Astrocyte (in vitro differentiated cells and primary cell): ENCODE measurements at regions not wholly inside any gene's neighbourhood (a gene's known extent, or its start where the extent isn't known, plus 50 kb on each side); places are given as distances from the start of the nearest gene placed in this dataset.

Source experiments
- DNase-seq: peaks from one replicate; pipeline ENCODE4 v3.0.0-alpha.2; 2010; ENCODE audit warnings: low read depth
- FAIRE-seq: peaks from 2 replicates; lab custom pipeline; 2011; peaks lifted over from hg19 to GRCh38; lab: Jason Lieb, UNC
- H2AFZ ChIP-seq: 2 replicates; pipeline ENCODE4 v1.6.0; 2012; ENCODE audit warnings: low read depth, low read length, inconsistent platforms
- H3K27ac ChIP-seq: 2 replicates; pipeline ENCODE4 v1.5.1; 2011; ENCODE audit warnings: low read depth, low read length, inconsistent platforms
- H3K27me3 ChIP-seq: 2 replicates; pipeline ENCODE4 v1.6.0; 2011; ENCODE audit warnings: low read length, inconsistent platforms; ENCODE audit not compliant: insufficient read depth
- H3K36me3 ChIP-seq: 2 replicates; pipeline ENCODE4 v1.5.1; 2011; ENCODE audit warnings: low read length, inconsistent platforms; ENCODE audit not compliant: insufficient read depth
- H3K4me1 ChIP-seq: 2 replicates; pipeline ENCODE4 v1.5.1; 2011; ENCODE audit warnings: low read length, inconsistent platforms; ENCODE audit not compliant: insufficient read depth
- H3K4me2 ChIP-seq: 2 replicates; pipeline ENCODE4 v1.6.0; 2012; ENCODE audit warnings: low read length, inconsistent platforms
- H3K4me3 ChIP-seq: 2 replicates; pipeline ENCODE4 v1.5.1; 2011; ENCODE audit warnings: low read depth, mild to moderate bottlenecking, low read length, inconsistent platforms; ENCODE audit not compliant: insufficient read depth
- H3K79me2 ChIP-seq: 2 replicates; pipeline ENCODE4 v1.6.0; 2012; ENCODE audit warnings: mild to moderate bottlenecking, low read length, inconsistent platforms; ENCODE audit not compliant: insufficient read depth
- H3K9ac ChIP-seq: 2 replicates; pipeline ENCODE4 v1.6.0; 2012; ENCODE audit warnings: mild to moderate bottlenecking, low read length, inconsistent platforms
- H3K9me3 ChIP-seq: 2 replicates; pipeline ENCODE4 v1.5.1; 2012; ENCODE audit warnings: low read depth, mild to moderate bottlenecking, low read length, inconsistent platforms; ENCODE audit not compliant: insufficient read depth
- H4K20me1 ChIP-seq: 2 replicates; pipeline ENCODE4 v1.6.0; 2012; ENCODE audit warnings: low read length, inconsistent platforms; ENCODE audit not compliant: insufficient read depth
- H3K27ac Mint-ChIP-seq: one replicate; pipeline ENCODE4 v1.8.0; 2021; ENCODE audit warnings: mild to moderate bottlenecking, mixed read lengths; ENCODE audit not compliant: unreplicated experiment
- H3K27me3 Mint-ChIP-seq: one replicate; pipeline ENCODE4 v1.8.0; 2021; ENCODE audit warnings: low read depth, mixed read lengths; ENCODE audit not compliant: unreplicated experiment
- H3K36me3 Mint-ChIP-seq: one replicate; pipeline ENCODE4 v1.8.0; 2021; ENCODE audit warnings: low read depth, mixed read lengths; ENCODE audit not compliant: unreplicated experiment
- H3K4me1 Mint-ChIP-seq: one replicate; pipeline ENCODE4 v1.8.0; 2021; ENCODE audit warnings: low read depth, mixed read lengths; ENCODE audit not compliant: unreplicated experiment
- H3K4me3 Mint-ChIP-seq: one replicate; pipeline ENCODE4 v1.8.0; 2021; ENCODE audit warnings: mild to moderate bottlenecking, moderate library complexity, mixed read lengths; ENCODE audit not compliant: unreplicated experiment
- H3K9me3 Mint-ChIP-seq: one replicate; pipeline ENCODE4 v1.8.0; 2021; ENCODE audit warnings: mild to moderate bottlenecking, mixed read lengths; ENCODE audit not compliant: unreplicated experiment
- CTCF ChIP-seq: IDR thresholded peaks from 2 replicates; pipeline ENCODE4 v1.5.1; 2011; ENCODE audit warnings: low read depth, mild to moderate bottlenecking, inconsistent platforms, low read length, moderate library complexity; ENCODE audit not compliant: insufficient read depth
- EZH2 ChIP-seq: IDR thresholded peaks from 2 replicates; pipeline ENCODE4 v1.6.1; 2012; ENCODE audit warnings: mild to moderate bottlenecking, low read length, inconsistent platforms; ENCODE audit not compliant: insufficient read depth

DNA sequence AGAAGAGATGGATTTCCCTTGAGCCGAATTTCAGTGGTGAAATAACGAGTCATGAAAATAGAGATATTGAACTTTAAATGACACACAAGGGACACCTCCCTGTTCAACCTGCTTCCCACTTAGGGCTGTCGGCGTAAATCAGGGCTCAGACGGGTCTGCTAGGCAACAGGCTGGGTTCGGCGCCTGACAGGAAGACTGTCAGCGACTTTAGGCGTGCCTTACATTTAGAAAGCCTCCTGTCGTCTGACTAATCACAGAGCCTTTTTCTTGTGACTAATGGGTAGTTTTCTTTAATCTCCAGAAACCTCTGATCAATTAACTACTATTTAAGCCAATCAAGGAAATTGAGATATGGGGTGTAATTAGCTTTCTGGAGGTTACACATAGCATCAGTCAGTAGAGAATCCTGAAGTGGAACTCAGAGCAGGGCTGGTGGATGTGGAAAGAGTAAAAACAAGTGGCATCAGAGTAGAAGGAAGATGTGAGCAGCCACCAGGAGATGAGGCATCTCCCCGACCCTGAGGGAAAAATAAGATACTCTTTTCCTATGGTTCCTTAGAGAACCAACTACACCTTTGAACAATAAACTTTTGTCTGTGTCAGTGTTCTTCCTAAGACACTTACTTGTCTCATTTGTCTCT is 86.2 kb upstream of the HS3ST1 start:
- no peak overlapping the region for H2AFZ ChIP-seq
- H3K4me2 ChIP-seq, result no peak overlapping the region
- no peaks in the 10 kb centered on the region for H4K20me1 ChIP-seq
- H3K4me1 ChIP-seq, result no peaks in the 10 kb centered on the region
- FAIRE-seq (no peak), DNase-seq (no peak)
- Mint-ChIP-seq H3K27me3 (no peaks in the 10 kb centered on the region), H3K9me3 (no peaks in the 10 kb centered on the region), H3K27ac (no peak overlapping the region), H3K4me1 (peaks cover 3% of the 10 kb centered on the region), H3K36me3 (no peaks in the 10 kb centered on the region), H3K4me3 (no peak overlapping the region)
- no peak overlapping the region for H3K9ac ChIP-seq
- no peaks in the 10 kb centered on the region for H3K9me3 ChIP-seq
- H3K27me3 ChIP-seq, result no peaks in the 10 kb centered on the region
- TF ChIP-seq EZH2, result no peak
- TF ChIP-seq CTCF, result no peak
- no peak overlapping the region for H3K4me3 ChIP-seq
- no peaks in the 10 kb centered on the region for H3K79me2 ChIP-seq
- H3K36me3 ChIP-seq, result no peaks in the 10 kb centered on the region
- H3K27ac ChIP-seq, result no peak overlapping the region

GRCh38 chr4:11514003-11514402 is 85.3 kb upstream of the HS3ST1 start:
- Histone ChIP-seq H3K79me2 (no peaks in the 10 kb centered on the region), H3K4me2 (no peak overlapping the region), H3K4me1 (no peaks in the 10 kb centered on the region), H4K20me1 (no peaks in the 10 kb centered on the region), H3K27ac (no peak overlapping the region), H3K36me3 (no peaks in the 10 kb centered on the region), H3K9ac (no peak overlapping the region), H2AFZ (no peak overlapping the region), H3K27me3 (no peaks in the 10 kb centered on the region), H3K4me3 (no peak overlapping the region), H3K9me3 (no peaks in the 10 kb centered on the region)
- DNase-seq (no peak), FAIRE-seq (no peak)
- no peak for TF ChIP-seq EZH2
- TF ChIP-seq CTCF, result no peak
- no peak overlapping the region for H3K27ac Mint-ChIP-seq
- no peak overlapping the region for H3K4me3 Mint-ChIP-seq
- no peaks in the 10 kb centered on the region for H3K9me3 Mint-ChIP-seq
- no peaks in the 10 kb centered on the region for H3K36me3 Mint-ChIP-seq
- peaks cover 3% of the 10 kb centered on the region for H3K4me1 Mint-ChIP-seq
- no peaks in the 10 kb centered on the region for H3K27me3 Mint-ChIP-seq

GRCh38 chr4:11512871-11513270 is 84.2 kb upstream of the HS3ST1 start:
- Histone ChIP-seq H3K27me3 (no peaks in the 10 kb centered on the region), H2AFZ (no peak overlapping the region), H3K4me1 (no peaks in the 10 kb centered on the region), H3K9me3 (no peaks in the 10 kb centered on the region), H3K4me2 (no peak overlapping the region), H3K36me3 (no peaks in the 10 kb centered on the region), H3K79me2 (no peaks in the 10 kb centered on the region), H3K27ac (no peak overlapping the region), H4K20me1 (no peaks in the 10 kb centered on the region), H3K9ac (no peak overlapping the region), H3K4me3 (no peak overlapping the region)
- Mint-ChIP-seq H3K36me3 (no peaks in the 10 kb centered on the region), H3K4me1 (peaks cover 3% of the 10 kb centered on the region), H3K27me3 (no peaks in the 10 kb centered on the region), H3K4me3 (no peak overlapping the region), H3K27ac (no peak overlapping the region), H3K9me3 (no peaks in the 10 kb centered on the region)
- FAIRE-seq (no peak), DNase-seq (no peak)
- TF ChIP-seq EZH2 (no peak), CTCF (no peak)
